GM12873 (cell line): ENCODE measurements at regions not wholly inside any gene's neighbourhood (a gene's known extent, or its start where the extent isn't known, plus 50 kb on each side); places are given as distances from the start of the nearest gene placed in this dataset.

Source experiments
- CTCF ChIP-seq: IDR thresholded peaks from 2 replicates; pipeline ENCODE4 v1.5.1; 2012; ENCODE audit warnings: low read depth, mild to moderate bottlenecking, moderate library complexity, low read length, control low read depth; ENCODE audit not compliant: insufficient read depth; ENCODE audit errors: missing control alignments

GRCh38 chr3:166190360-166190759 lies 353.1 kb upstream of the BCHE start:
- no peak for TF ChIP-seq CTCF

GRCh38 chr3:166187237-166187636 lies 350.0 kb upstream of the BCHE start:
- TF ChIP-seq CTCF: no peak

GRCh38 chr3:166186003-166186402 lies 348.8 kb upstream of the BCHE start:
- TF ChIP-seq CTCF: no peak

- no peak for TF ChIP-seq CTCF
Measured at GRCh38 chr3:166177130-166177529, 339.9 kb upstream of the BCHE start.

GRCh38 chr3:166171695-166172094 lies 334.5 kb upstream of the BCHE start:
- TF ChIP-seq CTCF: no peak

GRCh38 chr3:166169681-166170080 lies 332.5 kb upstream of the BCHE start:
- TF ChIP-seq CTCF: no peak

- no peak for TF ChIP-seq CTCF
Measured at GRCh38 chr3:166127969-166128368, 290.7 kb upstream of the BCHE start.
